Smooth muscle cell (in vitro differentiated cells): ENCODE measurements at regions not wholly inside any gene's neighbourhood (a gene's known extent, or its start where the extent isn't known, plus 50 kb on each side); places are given as distances from the start of the nearest gene placed in this dataset.

Experiments
- DNase-seq: peaks from one replicate; lab custom pipeline; 2025; ENCODE audit not compliant: unreplicated experiment; lab: John Stamatoyannopoulos, UW
- H2AFZ ChIP-seq: fragments of 200-600 bp; sonication (generic); 2 replicates; pipeline ENCODE4 v1.6.0; 2016; ENCODE audit warnings: antibody characterized with exemption, low read depth, mild to moderate bottlenecking
- H3F3A ChIP-seq: fragments of 200-600 bp; sonication (generic); 2 replicates; pipeline ENCODE4 v1.6.0; 2017; ENCODE audit warnings: antibody characterized with exemption, low read depth
- H3K27ac ChIP-seq: fragments of 200-600 bp; sonication (generic); 2 replicates; pipeline ENCODE4 v1.5.1; 2016; ENCODE audit warnings: low read depth, mild to moderate bottlenecking
- H3K27me3 ChIP-seq: fragments of 200-600 bp; sonication (generic); 2 replicates; pipeline ENCODE4 v1.6.1; 2016; ENCODE audit warnings: low read depth, mild to moderate bottlenecking
- H3K36me3 ChIP-seq: fragments of 200-600 bp; sonication (generic); 2 replicates; pipeline ENCODE4 v1.5.1; 2016; ENCODE audit warnings: low read depth
- H3K4me1 ChIP-seq: fragments of 200-600 bp; sonication (generic); 2 replicates; pipeline ENCODE4 v1.5.1; 2016; ENCODE audit warnings: low read depth
- H3K4me2 ChIP-seq: fragments of 200-600 bp; sonication (generic); 2 replicates; pipeline ENCODE4 v1.6.0; 2016; ENCODE audit warnings: mild to moderate bottlenecking
- H3K4me3 ChIP-seq: fragments of 200-600 bp; sonication (generic); 2 replicates; pipeline ENCODE4 v1.5.1; 2016; ENCODE audit warnings: mild to moderate bottlenecking
- H3K79me2 ChIP-seq: fragments of 200-600 bp; sonication (generic); 2 replicates; pipeline ENCODE4 v1.6.0; 2016; ENCODE audit warnings: low read depth, mild to moderate bottlenecking
- H3K9ac ChIP-seq: fragments of 200-600 bp; sonication (generic); 2 replicates; pipeline ENCODE4 v1.6.0; 2016; ENCODE audit warnings: low read depth
- H3K9me3 ChIP-seq: fragments of 200-600 bp; sonication (generic); replicated peaks from 2 replicates; pipeline ENCODE4 v1.5.1; 2016; ENCODE audit warnings: low read depth
- H4K20me1 ChIP-seq: fragments of 200-600 bp; sonication (generic); 2 replicates; pipeline ENCODE4 v1.6.0; 2016; ENCODE audit warnings: low read depth
- WGBS: methylation state at CpG from one replicate; pipeline ENCODE4 v1.1.7; 2016; ENCODE audit warnings: low lambda C conversion rate; 5-methylcytosine and 5-hydroxymethylcytosine counted together
- TF ChIP-seq, protein P1 (sequence below): fragments of 200-600 bp; sonication (generic); IDR thresholded peaks from 2 replicates; pipeline ENCODE4 v1.5.1; 2017; ENCODE audit warnings: borderline replicate concordance, mild to moderate bottlenecking, antibody characterized with exemption; ENCODE audit not compliant: insufficient read depth, poor library complexity, severe bottlenecking

DNA sequence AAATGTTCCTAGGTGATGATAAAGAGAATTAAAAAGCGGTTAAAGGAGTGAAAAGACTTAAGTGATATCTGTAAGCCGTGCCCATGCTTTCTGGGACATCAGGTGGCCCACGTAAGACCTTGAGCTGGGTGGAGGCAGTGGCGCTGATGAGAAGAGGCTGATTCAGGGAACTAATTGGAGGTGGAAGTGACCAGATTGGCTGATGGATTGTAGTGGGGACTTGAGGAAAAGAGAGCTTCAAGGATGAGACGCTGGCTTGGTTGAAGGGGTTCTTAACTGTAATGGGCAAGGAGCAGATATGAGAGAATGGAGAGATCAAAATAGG, 69.1 kb upstream of the EP300 start:
- peaks cover 4% of the 10 kb centered on the region for H3F3A ChIP-seq
- H3K27me3 ChIP-seq, result no peaks in the 10 kb centered on the region
- H3K4me3 ChIP-seq, result peak overlapping the region; percentile 81
- H3K9ac ChIP-seq, result no peak overlapping the region
- H3K4me2 ChIP-seq, result peak overlapping the region; percentile 96
- H3K79me2 ChIP-seq, result no peaks in the 10 kb centered on the region
- H3K27ac ChIP-seq, result peak overlapping the region; percentile 52
- H4K20me1 ChIP-seq, result no peaks in the 10 kb centered on the region
- TF ChIP-seq, protein P1, sequence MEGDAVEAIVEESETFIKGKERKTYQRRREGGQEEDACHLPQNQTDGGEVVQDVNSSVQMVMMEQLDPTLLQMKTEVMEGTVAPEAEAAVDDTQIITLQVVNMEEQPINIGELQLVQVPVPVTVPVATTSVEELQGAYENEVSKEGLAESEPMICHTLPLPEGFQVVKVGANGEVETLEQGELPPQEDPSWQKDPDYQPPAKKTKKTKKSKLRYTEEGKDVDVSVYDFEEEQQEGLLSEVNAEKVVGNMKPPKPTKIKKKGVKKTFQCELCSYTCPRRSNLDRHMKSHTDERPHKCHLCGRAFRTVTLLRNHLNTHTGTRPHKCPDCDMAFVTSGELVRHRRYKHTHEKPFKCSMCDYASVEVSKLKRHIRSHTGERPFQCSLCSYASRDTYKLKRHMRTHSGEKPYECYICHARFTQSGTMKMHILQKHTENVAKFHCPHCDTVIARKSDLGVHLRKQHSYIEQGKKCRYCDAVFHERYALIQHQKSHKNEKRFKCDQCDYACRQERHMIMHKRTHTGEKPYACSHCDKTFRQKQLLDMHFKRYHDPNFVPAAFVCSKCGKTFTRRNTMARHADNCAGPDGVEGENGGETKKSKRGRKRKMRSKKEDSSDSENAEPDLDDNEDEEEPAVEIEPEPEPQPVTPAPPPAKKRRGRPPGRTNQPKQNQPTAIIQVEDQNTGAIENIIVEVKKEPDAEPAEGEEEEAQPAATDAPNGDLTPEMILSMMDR, result no peak
- DNase-seq, result no peak
- WGBS, result 58% methylated on average over 5 of the region's 5 CpGs
- peaks cover 18% of the 10 kb centered on the region for H3K4me1 ChIP-seq
- no peaks in the 10 kb centered on the region for H3K9me3 ChIP-seq
- H2AFZ ChIP-seq, result no peak overlapping the region
- H3K36me3 ChIP-seq, result no peaks in the 10 kb centered on the region

DNA sequence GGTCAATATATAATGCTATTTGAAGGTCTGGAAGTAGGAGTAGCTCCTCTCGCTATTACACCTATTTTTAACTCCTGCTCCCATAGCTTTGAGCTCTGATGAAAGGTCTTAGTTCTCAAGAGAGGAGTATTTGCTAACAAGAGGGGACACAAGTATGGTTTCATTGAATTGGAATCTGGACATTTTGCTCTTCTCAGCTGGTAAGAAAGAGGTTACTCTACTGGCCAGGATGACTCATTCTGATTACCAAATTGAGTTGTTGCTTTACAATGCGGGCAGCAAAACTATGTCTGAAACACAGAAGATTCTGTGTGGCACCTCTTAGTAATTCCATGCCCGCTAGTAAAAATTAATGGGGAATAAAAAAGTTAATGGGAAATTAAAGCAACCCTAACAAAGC, 63.6 kb upstream of the EP300 start:
- Histone ChIP-seq H3K27me3 (no peaks in the 10 kb centered on the region), H3K4me2 (peak overlapping the region; percentile 36), H2AFZ (no peak overlapping the region), H4K20me1 (no peaks in the 10 kb centered on the region), H3K4me1 (peaks cover 3% of the 10 kb centered on the region), H3K4me3 (no peak overlapping the region), H3F3A (peaks cover 5% of the 10 kb centered on the region), H3K36me3 (no peaks in the 10 kb centered on the region), H3K79me2 (no peaks in the 10 kb centered on the region), H3K9me3 (no peaks in the 10 kb centered on the region), H3K9ac (no peak overlapping the region), H3K27ac (peak overlapping the region; percentile 61)
- DNase-seq, result no peak
- TF ChIP-seq, protein P1, result no peak
- WGBS, result 18% methylated on average over 3 of the region's 3 CpGs

DNA sequence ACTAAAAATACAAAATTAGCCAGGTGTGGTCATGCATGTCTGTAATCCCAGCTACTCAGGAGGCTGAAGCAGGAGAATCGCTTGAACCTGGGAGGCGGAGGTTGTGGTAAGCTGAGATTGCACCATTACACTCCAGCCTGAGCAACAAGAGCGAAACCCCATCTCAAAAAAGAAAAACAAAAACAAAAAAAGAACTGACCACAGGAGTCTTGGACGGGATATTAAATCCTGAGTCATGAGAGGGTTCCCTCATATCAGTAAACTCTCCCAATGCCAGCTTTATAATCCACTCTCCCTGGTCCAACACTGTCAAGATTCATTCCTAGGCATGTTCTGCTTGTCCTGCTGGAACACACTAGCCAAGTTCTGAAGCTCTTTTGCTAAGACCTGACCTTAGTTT, 61.5 kb upstream of the EP300 start:
- H3K4me2 ChIP-seq, result no peak overlapping the region
- no peak for DNase-seq
- peaks cover 5% of the 10 kb centered on the region for H3K27me3 ChIP-seq
- H3K4me1 ChIP-seq, result peaks cover 3% of the 10 kb centered on the region
- H3K36me3 ChIP-seq, result no peaks in the 10 kb centered on the region
- no peaks in the 10 kb centered on the region for H4K20me1 ChIP-seq
- H3K4me3 ChIP-seq, result no peak overlapping the region
- H3K79me2 ChIP-seq, result no peaks in the 10 kb centered on the region
- peaks cover 5% of the 10 kb centered on the region for H3F3A ChIP-seq
- 79% methylated on average over 4 of the region's 4 CpGs for WGBS
- H3K9me3 ChIP-seq, result no peaks in the 10 kb centered on the region
- TF ChIP-seq, protein P1, result no peak
- no peak overlapping the region for H2AFZ ChIP-seq
- no peak overlapping the region for H3K27ac ChIP-seq
- H3K9ac ChIP-seq, result no peak overlapping the region

GRCh38 chr22:41034706-41035105, 57.7 kb upstream of the EP300 start:
- TF ChIP-seq, protein P1, result no peak
- Histone ChIP-seq H3K27ac (no peak overlapping the region), H3K79me2 (no peaks in the 10 kb centered on the region), H3F3A (no peaks in the 10 kb centered on the region), H3K36me3 (no peaks in the 10 kb centered on the region), H3K27me3 (peaks cover 5% of the 10 kb centered on the region), H3K4me3 (no peak overlapping the region), H2AFZ (no peak overlapping the region), H3K9me3 (no peaks in the 10 kb centered on the region), H3K4me2 (no peak overlapping the region), H3K9ac (no peak overlapping the region), H3K4me1 (no peaks in the 10 kb centered on the region), H4K20me1 (no peaks in the 10 kb centered on the region)
- no peak for DNase-seq
- 88% methylated on average over 4 of the region's 4 CpGs for WGBS
